Thyroid gland (tissue), 4 donors: ENCODE measurements at regions not wholly inside any gene's neighbourhood (a gene's known extent, or its start where the extent isn't known, plus 50 kb on each side); places are given as distances from the start of the nearest gene placed in this dataset.

ENCODE experiments used
- DNase-seq, 2 donors: peaks; one replicate each; pipeline ENCODE4 v3.0.0-alpha.2; 2019
- H3K27ac ChIP-seq, 3 donors: fragments of 200-600 bp; sonication (generic); 1 replicate in 2 of 3; 2 replicates in 1 of 3; pipeline ENCODE4 v1.5.1; 2016 to 2019; ENCODE audit warnings: mild to moderate bottlenecking in 1 of 3, moderate library complexity in 1 of 3
- H3K27me3 ChIP-seq: fragments of 200-600 bp; sonication (generic); one replicate; pipeline ENCODE4 v1.5.1; 2019
- H3K36me3 ChIP-seq, 2 donors: fragments of 200-600 bp; sonication (generic); one replicate each; pipeline ENCODE4 v1.5.1; 2016 to 2019
- H3K4me1 ChIP-seq, 2 donors: fragments of 200-600 bp; sonication (generic); one replicate each; pipeline ENCODE4 v1.5.1; 2017 to 2019
- H3K4me3 ChIP-seq, 3 donors: fragments of 200-600 bp; sonication (generic); replicated peaks in 1 of 3; 1 replicate in 2 of 3; 2 replicates in 1 of 3; pipeline ENCODE4 v1.5.1; 2016; ENCODE audit warnings: mild to moderate bottlenecking in 1 of 3
- H3K9me3 ChIP-seq: fragments of 200-600 bp; sonication (generic); one replicate; pipeline ENCODE4 v1.5.1; 2017
- CTCF ChIP-seq, 6 experiments: fragments of 200-600 bp in 3 of 6; fragments of 450-650 bp in 3 of 6; sonication (generic) in 3 of 6; IDR thresholded peaks; one replicate each; pipeline ENCODE4 v1.5.1; 2016 to 2019; ENCODE audit warnings: antibody characterized with exemption in 6 of 6, mild to moderate bottlenecking in 2 of 6, inconsistent platforms in 1 of 6, moderate library complexity in 1 of 6
- POLR2A ChIP-seq, 2 donors: fragments of 450-650 bp; IDR thresholded peaks; one replicate each; pipeline ENCODE4 v1.6.1; 2017; ENCODE audit warnings: antibody characterized with exemption in 2 of 2, mild to moderate bottlenecking in 2 of 2, moderate library complexity in 1 of 2
- WGBS, 2 donors: methylation state at CpG; one replicate each; pipeline ENCODE4 v1.1.5; 2017; 5-methylcytosine and 5-hydroxymethylcytosine counted together
- intact Hi-C: fragments of 100-400 bp; cut with DNase I; formaldehyde crosslinking; loops from one replicate; pipeline ENCODE4 v1.15.1; 2023

GRCh38 chr11:100573911-100574513, 113.1 kb upstream of the ARHGAP42 start:
- DNase-seq: no peak
- WGBS, 2 donors: 77 to 80% methylated on average over 4 of the region's 4 CpGs

GRCh38 chr11:100574894-100575769, 112.0 kb upstream of the ARHGAP42 start:
- intact Hi-C loops: loop anchor here (5.0 to 10.0 kb wide), 2 partner anchors 277 to 360 kb away; no protein-coding TSS in a partner anchor
- Histone ChIP-seq H3K27ac (no peak overlapping the region), H3K4me1 (no peaks in the 10 kb centered on the region), H3K36me3 (no peaks in the 10 kb centered on the region), H3K4me3 (no peak overlapping the region), H3K27me3 (no peaks in the 10 kb centered on the region), H3K9me3 (no peaks in the 10 kb centered on the region)
- DNase-seq: no peak
- TF ChIP-seq CTCF (IDR thresholded peaks at IDR 0.05): peak in 3 of 6 experiments; percentile 30 to 39 (median 37)
- no peak for TF ChIP-seq POLR2A (IDR thresholded peaks at IDR 0.05)
- WGBS, 2 donors: 89 to 91% methylated on average over 1 of the region's 1 CpG

More at GRCh38 chr11:100573911-100574513, 113.1 kb upstream of the ARHGAP42 start:
- TF ChIP-seq POLR2A (IDR thresholded peaks at IDR 0.05) (no peak), CTCF (IDR thresholded peaks at IDR 0.05) (no peak)
- H3K36me3 ChIP-seq: no peaks in the 10 kb centered on the region
- intact Hi-C loops: loop anchor here (10.0 kb wide), 1 partner anchor 361 kb away; no protein-coding TSS in a partner anchor
- no peaks in the 10 kb centered on the region for H3K4me1 ChIP-seq
- no peaks in the 10 kb centered on the region for H3K9me3 ChIP-seq
- H3K27me3 ChIP-seq: no peaks in the 10 kb centered on the region
- no peak overlapping the region for H3K27ac ChIP-seq
- no peak overlapping the region for H3K4me3 ChIP-seq

- TF ChIP-seq POLR2A (IDR thresholded peaks at IDR 0.05) (no peak), CTCF (IDR thresholded peaks at IDR 0.05) (peak in 5 of 6 experiments; percentile 57 to 84 (median 74))
- H3K4me1 ChIP-seq: no peaks in the 10 kb centered on the region
- H3K27me3 ChIP-seq: no peaks in the 10 kb centered on the region
- no peak overlapping the region for H3K27ac ChIP-seq
- 21 to 27% methylated on average over 4 of the region's 4 CpGs for WGBS, 2 donors
- peak in 1 of 2 donors; percentile 6 for DNase-seq
- no peaks in the 10 kb centered on the region for H3K9me3 ChIP-seq
- no peak overlapping the region for H3K4me3 ChIP-seq
- intact Hi-C loops: loop anchor here (5.0 to 10.0 kb wide), 2 partner anchors 276 to 359 kb away; no protein-coding TSS in a partner anchor
- no peaks in the 10 kb centered on the region for H3K36me3 ChIP-seq
These were observed 111.0 kb upstream of the ARHGAP42 start for GRCh38 chr11:100575860-100576717.

- H3K27me3 ChIP-seq: no peaks in the 10 kb centered on the region
- 57 to 60% methylated on average over 3 of the region's 3 CpGs for WGBS, 2 donors
- intact Hi-C loops: loop anchor here (5.0 to 10.0 kb wide), 2 partner anchors 276 to 358 kb away; no protein-coding TSS in a partner anchor
- no peak for TF ChIP-seq CTCF (IDR thresholded peaks at IDR 0.05)
- no peak for TF ChIP-seq POLR2A (IDR thresholded peaks at IDR 0.05)
- no peaks in the 10 kb centered on the region for H3K4me1 ChIP-seq
- H3K36me3 ChIP-seq: no peaks in the 10 kb centered on the region
- H3K4me3 ChIP-seq: no peak overlapping the region
- H3K27ac ChIP-seq: no peak overlapping the region
- no peak for DNase-seq
- H3K9me3 ChIP-seq: no peaks in the 10 kb centered on the region
These were observed 110.4 kb upstream of the ARHGAP42 start for GRCh38 chr11:100576718-100577021.
